ENCODE measurements at regions not wholly inside any gene's neighbourhood (a gene's known extent, or its start where the extent isn't known, plus 50 kb on each side); places are given as distances from the start of the nearest gene placed in this dataset.

GRCh38 chr3:181379278-181379677 is 332.4 kb upstream of the SOX2 start:
- no peak for TF ChIP-seq CTCF (conservative IDR thresholded peaks at IDR 0.05; ENCODE audit: control insufficient read depth, insufficient read depth, low read depth, low read length)
- DNase-seq (ENCODE audit: low read depth) = no peak
- H3K4me3 ChIP-seq (ENCODE audit: control insufficient read depth, low read depth, low read length) = no peak overlapping the region

- DNase-seq (ENCODE audit: low read depth) = no peak
Measured at GRCh38 chr3:181369637-181370036, 342.1 kb upstream of the SOX2 start.

GRCh38 chr3:181363231-181363630 is 348.5 kb upstream of the SOX2 start:
- TF ChIP-seq CTCF (conservative IDR thresholded peaks at IDR 0.05; ENCODE audit: control insufficient read depth, insufficient read depth, low read depth, low read length) = no peak
- DNase-seq (ENCODE audit: low read depth) = no peak
- no peak overlapping the region for H3K4me3 ChIP-seq (ENCODE audit: control insufficient read depth, low read depth, low read length)

More at GRCh38 chr3:181369637-181370036, 342.1 kb upstream of the SOX2 start:
- no peak for TF ChIP-seq CTCF (conservative IDR thresholded peaks at IDR 0.05; ENCODE audit: control insufficient read depth, insufficient read depth, low read depth, low read length)
- H3K4me3 ChIP-seq (ENCODE audit: control insufficient read depth, low read depth, low read length) = no peak overlapping the region

GRCh38 chr3:181362378-181362777 is 349.3 kb upstream of the SOX2 start:
- no peak for TF ChIP-seq CTCF (conservative IDR thresholded peaks at IDR 0.05; ENCODE audit: control insufficient read depth, insufficient read depth, low read depth, low read length)
- DNase-seq (ENCODE audit: low read depth) = peak; percentile 4
- H3K4me3 ChIP-seq (ENCODE audit: control insufficient read depth, low read depth, low read length) = no peak overlapping the region

- no peak for TF ChIP-seq CTCF (conservative IDR thresholded peaks at IDR 0.05; ENCODE audit: control insufficient read depth, insufficient read depth, low read depth, low read length)
- DNase-seq (ENCODE audit: low read depth) = no peak
- no peak overlapping the region for H3K4me3 ChIP-seq (ENCODE audit: control insufficient read depth, low read depth, low read length)
Measured at GRCh38 chr3:181358562-181358961, 353.2 kb upstream of the SOX2 start.

GRCh38 chr3:181358060-181358459 is 353.7 kb upstream of the SOX2 start:
- H3K4me3 ChIP-seq (ENCODE audit: control insufficient read depth, low read depth, low read length) = no peak overlapping the region
- no peak for DNase-seq (ENCODE audit: low read depth)
- no peak for TF ChIP-seq CTCF (conservative IDR thresholded peaks at IDR 0.05; ENCODE audit: control insufficient read depth, insufficient read depth, low read depth, low read length)

- no peak overlapping the region for H3K4me3 ChIP-seq (ENCODE audit: control insufficient read depth, low read depth, low read length)
- DNase-seq (ENCODE audit: low read depth) = no peak
- no peak for TF ChIP-seq CTCF (conservative IDR thresholded peaks at IDR 0.05; ENCODE audit: control insufficient read depth, insufficient read depth, low read depth, low read length)
Measured at GRCh38 chr3:181354140-181354539, 357.6 kb upstream of the SOX2 start.

Measured in fibroblast of mammary gland (primary cell).